Stimulated activated memory B cell treated with anti-CD40 and anti-IgM and Interleukin-4, amounts not matched to agents 10 μg/mL and 1 μg/mL and 100 μg/mL, for 72 hours (primary cell): ENCODE measurements at regions not wholly inside any gene's neighbourhood (a gene's known extent, or its start where the extent isn't known, plus 50 kb on each side); places are given as distances from the start of the nearest gene placed in this dataset.

ENCODE experiments used
- ATAC-seq: fragments of 150-1000 bp; cut with Tn5 transposase; 2 replicates; pipeline ENCODE4 v1.10.0; 2021
- H3K27ac Mint-ChIP-seq: one replicate; pipeline ENCODE4 v1.8.0; 2022; ENCODE audit warnings: mild to moderate bottlenecking, mixed read lengths
- H3K27me3 Mint-ChIP-seq: one replicate; pipeline ENCODE4 v1.8.0; 2022; ENCODE audit warnings: mixed read lengths
- H3K36me3 Mint-ChIP-seq: one replicate; pipeline ENCODE4 v1.8.0; 2022; ENCODE audit warnings: mixed read lengths
- H3K4me1 Mint-ChIP-seq: one replicate; pipeline ENCODE4 v1.8.0; 2022; ENCODE audit warnings: mixed read lengths
- H3K4me3 Mint-ChIP-seq: one replicate; pipeline ENCODE4 v1.8.0; 2022; ENCODE audit warnings: mild to moderate bottlenecking, moderate library complexity, mixed read lengths
- H3K9me3 Mint-ChIP-seq: one replicate; pipeline ENCODE4 v1.8.0; 2022; ENCODE audit warnings: mixed read lengths

GRCh38 chr4:143083756-143084472 is 100.8 kb upstream of the USP38 start:
- Mint-ChIP-seq H3K27me3 (no peaks in the 10 kb centered on the region), H3K4me1 (no peaks in the 10 kb centered on the region), H3K36me3 (no peaks in the 10 kb centered on the region), H3K4me3 (no peak overlapping the region), H3K27ac (no peak overlapping the region), H3K9me3 (no peaks in the 10 kb centered on the region)
- ATAC-seq = no peak

- no peaks in the 10 kb centered on the region for H3K27me3 Mint-ChIP-seq
Observed at GRCh38 chr4:143084566-143084965, 100.2 kb upstream of the USP38 start.

GRCh38 chr4:143085224-143085623 is 99.5 kb upstream of the USP38 start:
- H3K27me3 Mint-ChIP-seq = no peaks in the 10 kb centered on the region
- H3K9me3 Mint-ChIP-seq = peaks cover 2% of the 10 kb centered on the region
- no peaks in the 10 kb centered on the region for H3K36me3 Mint-ChIP-seq
- no peak overlapping the region for H3K27ac Mint-ChIP-seq
- H3K4me1 Mint-ChIP-seq = no peaks in the 10 kb centered on the region
- ATAC-seq = no peak
- H3K4me3 Mint-ChIP-seq = no peak overlapping the region

More at GRCh38 chr4:143084566-143084965, 100.2 kb upstream of the USP38 start:
- Mint-ChIP-seq H3K4me3 (no peak overlapping the region), H3K36me3 (no peaks in the 10 kb centered on the region), H3K4me1 (no peaks in the 10 kb centered on the region), H3K9me3 (no peaks in the 10 kb centered on the region), H3K27ac (no peak overlapping the region)
- ATAC-seq = no peak

- Mint-ChIP-seq H3K27ac (no peak overlapping the region), H3K27me3 (no peaks in the 10 kb centered on the region), H3K9me3 (peaks cover 4% of the 10 kb centered on the region), H3K36me3 (no peaks in the 10 kb centered on the region), H3K4me3 (no peak overlapping the region), H3K4me1 (no peaks in the 10 kb centered on the region)
- no peak for ATAC-seq
Observed at GRCh38 chr4:143085659-143086058, 99.1 kb upstream of the USP38 start.

GRCh38 chr4:143089291-143089690 is 95.4 kb upstream of the USP38 start:
- no peaks in the 10 kb centered on the region for H3K4me1 Mint-ChIP-seq
- ATAC-seq = no peak
- no peak overlapping the region for H3K4me3 Mint-ChIP-seq
- no peaks in the 10 kb centered on the region for H3K36me3 Mint-ChIP-seq
- no peak overlapping the region for H3K27ac Mint-ChIP-seq
- peaks cover 7% of the 10 kb centered on the region for H3K9me3 Mint-ChIP-seq
- no peaks in the 10 kb centered on the region for H3K27me3 Mint-ChIP-seq

- Mint-ChIP-seq H3K27me3 (no peaks in the 10 kb centered on the region), H3K27ac (no peak overlapping the region), H3K4me3 (no peak overlapping the region), H3K9me3 (peaks cover 7% of the 10 kb centered on the region), H3K36me3 (no peaks in the 10 kb centered on the region), H3K4me1 (no peaks in the 10 kb centered on the region)
- no peak for ATAC-seq
Observed at GRCh38 chr4:143089847-143090246, 94.9 kb upstream of the USP38 start.

- H3K27ac Mint-ChIP-seq = no peak overlapping the region
- no peaks in the 10 kb centered on the region for H3K4me1 Mint-ChIP-seq
- no peak overlapping the region for H3K4me3 Mint-ChIP-seq
- H3K36me3 Mint-ChIP-seq = no peaks in the 10 kb centered on the region
- H3K27me3 Mint-ChIP-seq = no peaks in the 10 kb centered on the region
- H3K9me3 Mint-ChIP-seq = peaks cover 7% of the 10 kb centered on the region
- no peak for ATAC-seq
Observed at GRCh38 chr4:143091862-143092261, 92.9 kb upstream of the USP38 start.

GRCh38 chr4:143095447-143095846 is 89.3 kb upstream of the USP38 start:
- H3K27me3 Mint-ChIP-seq = no peaks in the 10 kb centered on the region
- H3K27ac Mint-ChIP-seq = no peak overlapping the region
- ATAC-seq = no peak
- H3K36me3 Mint-ChIP-seq = no peaks in the 10 kb centered on the region
- H3K4me3 Mint-ChIP-seq = no peak overlapping the region
- no peaks in the 10 kb centered on the region for H3K4me1 Mint-ChIP-seq
- peaks cover 4% of the 10 kb centered on the region for H3K9me3 Mint-ChIP-seq

- H3K36me3 Mint-ChIP-seq = no peaks in the 10 kb centered on the region
- no peak overlapping the region for H3K27ac Mint-ChIP-seq
- H3K27me3 Mint-ChIP-seq = no peaks in the 10 kb centered on the region
- no peak overlapping the region for H3K4me3 Mint-ChIP-seq
- no peaks in the 10 kb centered on the region for H3K4me1 Mint-ChIP-seq
- no peaks in the 10 kb centered on the region for H3K9me3 Mint-ChIP-seq
- no peak for ATAC-seq
Observed at GRCh38 chr4:143097751-143098150, 87.0 kb upstream of the USP38 start.

- Mint-ChIP-seq H3K4me3 (no peak overlapping the region), H3K9me3 (no peaks in the 10 kb centered on the region), H3K27me3 (no peaks in the 10 kb centered on the region), H3K36me3 (no peaks in the 10 kb centered on the region), H3K4me1 (no peaks in the 10 kb centered on the region), H3K27ac (no peak overlapping the region)
- ATAC-seq = no peak
Observed at GRCh38 chr4:143099693-143100092, 85.0 kb upstream of the USP38 start.

GRCh38 chr4:143109376-143109775 is 75.3 kb upstream of the USP38 start:
- ATAC-seq = no peak
- Mint-ChIP-seq H3K4me3 (no peak overlapping the region), H3K9me3 (peaks cover 5% of the 10 kb centered on the region), H3K4me1 (no peaks in the 10 kb centered on the region), H3K27me3 (no peaks in the 10 kb centered on the region), H3K36me3 (no peaks in the 10 kb centered on the region), H3K27ac (no peak overlapping the region)

- Mint-ChIP-seq H3K4me3 (no peak overlapping the region), H3K4me1 (no peaks in the 10 kb centered on the region), H3K27me3 (no peaks in the 10 kb centered on the region), H3K27ac (no peak overlapping the region), H3K9me3 (peaks cover 3% of the 10 kb centered on the region), H3K36me3 (no peaks in the 10 kb centered on the region)
- ATAC-seq = no peak
Observed at GRCh38 chr4:143118663-143119062, 66.1 kb upstream of the USP38 start.

GRCh38 chr4:143127621-143128020 is 57.1 kb upstream of the USP38 start:
- Mint-ChIP-seq H3K4me3 (no peak overlapping the region), H3K27me3 (no peaks in the 10 kb centered on the region), H3K4me1 (peaks cover 5% of the 10 kb centered on the region), H3K36me3 (no peaks in the 10 kb centered on the region), H3K9me3 (peaks cover 4% of the 10 kb centered on the region), H3K27ac (no peak overlapping the region)
- no peak for ATAC-seq

GRCh38 chr4:143133977-143134376 is 50.7 kb upstream of the USP38 start:
- Mint-ChIP-seq H3K4me1 (no peaks in the 10 kb centered on the region), H3K27ac (no peak overlapping the region), H3K36me3 (no peaks in the 10 kb centered on the region), H3K4me3 (no peak overlapping the region), H3K9me3 (no peaks in the 10 kb centered on the region), H3K27me3 (no peaks in the 10 kb centered on the region)
- ATAC-seq = no peak
